GF-D8 (cell line): ENCODE measurements at regions not wholly inside any gene's neighbourhood (a gene's known extent, or its start where the extent isn't known, plus 50 kb on each side); places are given as distances from the start of the nearest gene placed in this dataset.
A peak's percentile ranks its signal among the peaks of the same experiment; 100 is the strongest.
"Not testable (repeated sequence)": the region's sequence is repeated elsewhere in the genome, so short reads cannot be mapped to it uniquely, and the experiment has no call there.

Experiments used
- DNase-seq: peaks from one replicate; lab custom pipeline; 2025; lab: John Stamatoyannopoulos, UW

GRCh38 chr1:234862944-234863515, 253.1 kb upstream of the IRF2BP2 start:
- no peak for DNase-seq

- no peak for DNase-seq
Measured at GRCh38 chr1:234862360-234862943, 252.5 kb upstream of the IRF2BP2 start.

- no peak for DNase-seq
Measured at GRCh38 chr1:234861761-234862160, 251.8 kb upstream of the IRF2BP2 start.

- DNase-seq: no peak
Measured at GRCh38 chr1:234861024-234861620, 251.1 kb upstream of the IRF2BP2 start.

- DNase-seq: no peak
Measured at GRCh38 chr1:234858722-234859121, 248.7 kb upstream of the IRF2BP2 start.

- no peak for DNase-seq
Measured at GRCh38 chr1:234856845-234857245, 246.9 kb upstream of the IRF2BP2 start.

- DNase-seq: no peak
Measured at GRCh38 chr1:234855851-234856250, 245.9 kb upstream of the IRF2BP2 start.

GRCh38 chr1:234854645-234855039, 244.7 kb upstream of the IRF2BP2 start:
- DNase-seq: no peak

- peak; percentile 27 for DNase-seq
Measured at GRCh38 chr1:234853906-234854644, 244.1 kb upstream of the IRF2BP2 start.

GRCh38 chr1:234852659-234853058, 242.7 kb upstream of the IRF2BP2 start:
- DNase-seq: no peak

- DNase-seq: peak; percentile 65
Measured at GRCh38 chr1:234851450-234852438, 241.8 kb upstream of the IRF2BP2 start.

- no peak for DNase-seq
Measured at GRCh38 chr1:234849832-234850231, 239.9 kb upstream of the IRF2BP2 start.

- DNase-seq: peak; percentile 88
Measured at GRCh38 chr1:234848972-234849649, 239.1 kb upstream of the IRF2BP2 start.

GRCh38 chr1:234846813-234847212, 236.8 kb upstream of the IRF2BP2 start:
- not testable (repeated sequence) for DNase-seq

- DNase-seq: no peak
Measured at GRCh38 chr1:234845836-234846235, 235.9 kb upstream of the IRF2BP2 start.

GRCh38 chr1:234845097-234845660, 235.2 kb upstream of the IRF2BP2 start:
- DNase-seq: no peak

- peak; percentile 37 for DNase-seq
Measured at GRCh38 chr1:234844479-234845031, 234.6 kb upstream of the IRF2BP2 start.

- no peak for DNase-seq
Measured at GRCh38 chr1:234843946-234844345, 234.0 kb upstream of the IRF2BP2 start.

GRCh38 chr1:234842726-234843641, 233.0 kb upstream of the IRF2BP2 start:
- no peak for DNase-seq
